Kidney glomerular epithelial cell (primary cell): ENCODE measurements at regions not wholly inside any gene's neighbourhood (a gene's known extent, or its start where the extent isn't known, plus 50 kb on each side); places are given as distances from the start of the nearest gene placed in this dataset.

Experiments used
- DNase-seq: peaks from one replicate; lab custom pipeline; 2025; lab: John Stamatoyannopoulos, UW

- no peak for DNase-seq
These were observed 70.2 kb upstream of the ZFP64 start for GRCh38 chr20:52261792-52262191.

- DNase-seq: no peak
These were observed 67.7 kb upstream of the ZFP64 start for GRCh38 chr20:52259295-52259694.

GRCh38 chr20:52256454-52256853 lies 64.9 kb upstream of the ZFP64 start:
- no peak for DNase-seq

GRCh38 chr20:52252664-52253063 lies 61.1 kb upstream of the ZFP64 start:
- no peak for DNase-seq

- no peak for DNase-seq
These were observed 60.2 kb upstream of the ZFP64 start for GRCh38 chr20:52251827-52252226.

GRCh38 chr20:52251136-52251700 lies 59.6 kb upstream of the ZFP64 start:
- no peak for DNase-seq

- no peak for DNase-seq
These were observed 56.0 kb upstream of the ZFP64 start for GRCh38 chr20:52247548-52247947.

- DNase-seq: no peak
These were observed 54.8 kb upstream of the ZFP64 start for GRCh38 chr20:52246366-52246765.

- DNase-seq: no peak
These were observed 53.1 kb upstream of the ZFP64 start for GRCh38 chr20:52244702-52245101.

- peak; percentile 31 for DNase-seq
These were observed 51.0 kb upstream of the ZFP64 start for GRCh38 chr20:52242237-52243230.
